ENCODE measurements at regions not wholly inside any gene's neighbourhood (a gene's known extent, or its start where the extent isn't known, plus 50 kb on each side); places are given as distances from the start of the nearest gene placed in this dataset.

- TF ChIP-seq TFCP2L1 (CRISPR knock-in tag; IDR thresholded peaks at IDR 0.05), result no peak
These were observed 621.1 kb upstream of the KLHL1 start (continued) for GRCh38 chr13:70729369-70729768.

GRCh38 chr13:70723732-70724131 lies 615.5 kb upstream of the KLHL1 start:
- FAIRE-seq (no peak), ATAC-seq (no peak), DNase-seq (ENCODE audit: low read depth in 1 of 2, low spot score in 1 of 2) (peak in 1 of 2 experiments; percentile 1)
- Histone ChIP-seq H3K4me2 (no peak overlapping the region), H3K27ac (no peak overlapping the region), H3K4me1 (no peaks in the 10 kb centered on the region), H3K4me3 (no peak overlapping the region), H3K9me3 (no peaks in the 10 kb centered on the region)
- ChIA-PET POLR2A (no interaction called here), CTCF (no interaction called here)
- TF ChIP-seq POLR2AphosphoS2 (conservative IDR thresholded peaks at IDR 0.05; ENCODE audit: low read length), result no peak
- no peak for TF ChIP-seq SREBF2 (IDR thresholded peaks at IDR 0.05)
- 2% methylated on average over 1 of the region's 1 CpG for WGBS (ENCODE audit: missing lambda C conversion rate)

GRCh38 chr13:70720386-70720785 lies 612.1 kb upstream of the KLHL1 start:
- Histone ChIP-seq H3K27ac (no peak overlapping the region), H3K4me1 (no peaks in the 10 kb centered on the region), H3K4me3 (no peak overlapping the region), H3K9me3 (no peaks in the 10 kb centered on the region), H3K4me2 (no peak overlapping the region)
- TF ChIP-seq ATOH8 (CRISPR knock-in tag; IDR thresholded peaks at IDR 0.05; ENCODE audit: low read depth) (no peak), CTCF (IDR thresholded peaks at IDR 0.05) (no peak), JUNB (IDR thresholded peaks at IDR 0.05) (no peak), RCOR1 (IDR thresholded peaks at IDR 0.05; ENCODE audit: low read depth, low read length) (no peak), PHF8 (IDR thresholded peaks at IDR 0.05; ENCODE audit: borderline replicate concordance, low read depth) (no peak), BHLHE40 (IDR thresholded peaks at IDR 0.05; ENCODE audit: low read depth, low read length) (no peak), ZFP36 (IDR thresholded peaks at IDR 0.05; ENCODE audit: borderline replicate concordance, partially characterized antibody) (no peak), EHF (CRISPR knock-in tag; IDR thresholded peaks at IDR 0.05) (no peak), TP53 (CRISPR knock-in tag; IDR thresholded peaks at IDR 0.05) (no peak), PBX3 (IDR thresholded peaks at IDR 0.05) (no peak), TFCP2L1 (CRISPR knock-in tag; IDR thresholded peaks at IDR 0.05) (no peak), BCL3 (IDR thresholded peaks at IDR 0.05) (no peak), CHD2 (IDR thresholded peaks at IDR 0.05; ENCODE audit: low read length, partially characterized antibody) (no peak), USF2 (IDR thresholded peaks at IDR 0.05) (no peak), ZSCAN20 (CRISPR knock-in tag; IDR thresholded peaks at IDR 0.05) (no peak), JUN (IDR thresholded peaks at IDR 0.05) (no peak)
- WGBS (ENCODE audit: missing lambda C conversion rate), result 3% methylated on average over 1 of the region's 1 CpG
- ChIA-PET POLR2A (no interaction called here), CTCF (no interaction called here)
- FAIRE-seq (no peak), DNase-seq (ENCODE audit: low read depth in 1 of 2, low spot score in 1 of 2) (no peak), ATAC-seq (no peak)
